Lower lobe of right lung (tissue), 2 donors: ENCODE measurements at regions not wholly inside any gene's neighbourhood (a gene's known extent, or its start where the extent isn't known, plus 50 kb on each side); places are given as distances from the start of the nearest gene placed in this dataset.

Experiments
- ATAC-seq, 2 donors: fragments of 200-7000 bp; cut with Tn5 transposase; one replicate each; pipeline ENCODE4 v1.9.1; 2020 to 2022; ENCODE audit warnings: mild to moderate bottlenecking in 2 of 2, moderate library complexity in 2 of 2
- DNase-seq: peaks from one replicate; pipeline ENCODE4 v3.0.0-alpha.2; 2020
- H3K27ac ChIP-seq: fragments of 200-600 bp; one replicate; pipeline ENCODE4 v1.8.0; 2022
- H3K27me3 ChIP-seq: fragments of 200-600 bp; one replicate; pipeline ENCODE4 v1.8.0; 2022; ENCODE audit warnings: low read depth
- H3K36me3 ChIP-seq: fragments of 200-600 bp; one replicate; pipeline ENCODE4 v1.8.0; 2022; ENCODE audit warnings: mild to moderate bottlenecking
- H3K4me1 ChIP-seq: fragments of 200-600 bp; one replicate; pipeline ENCODE4 v1.8.0; 2022
- H3K4me3 ChIP-seq: fragments of 200-600 bp; one replicate; pipeline ENCODE4 v1.8.0; 2022; ENCODE audit warnings: mild to moderate bottlenecking
- H3K9me3 ChIP-seq: fragments of 200-600 bp; one replicate; pipeline ENCODE4 v1.8.0; 2022
- CTCF ChIP-seq: fragments of 200-600 bp; IDR thresholded peaks from one replicate; pipeline ENCODE4 v1.8.0; 2022; ENCODE audit warnings: antibody characterized with exemption, mild to moderate bottlenecking
- intact Hi-C: fragments of 100-400 bp; cut with DNase I; formaldehyde crosslinking; loops from one replicate; pipeline ENCODE4 v1.11.0; 2022
- donor health status: DM: no; HTN: yes; CAD: no; lungs with severe emphysema.

GRCh38 chr5:160940725-160941124 is 88.7 kb upstream of the ATP10B start:
- TF ChIP-seq CTCF = no peak
- Histone ChIP-seq H3K4me1 (no peaks in the 10 kb centered on the region), H3K9me3 (no peaks in the 10 kb centered on the region), H3K4me3 (no peak overlapping the region), H3K27ac (no peak overlapping the region), H3K36me3 (no peaks in the 10 kb centered on the region), H3K27me3 (no peaks in the 10 kb centered on the region)
- ATAC-seq = no peak
- DNase-seq = no peak
- intact Hi-C loops = no loop called here

DNA sequence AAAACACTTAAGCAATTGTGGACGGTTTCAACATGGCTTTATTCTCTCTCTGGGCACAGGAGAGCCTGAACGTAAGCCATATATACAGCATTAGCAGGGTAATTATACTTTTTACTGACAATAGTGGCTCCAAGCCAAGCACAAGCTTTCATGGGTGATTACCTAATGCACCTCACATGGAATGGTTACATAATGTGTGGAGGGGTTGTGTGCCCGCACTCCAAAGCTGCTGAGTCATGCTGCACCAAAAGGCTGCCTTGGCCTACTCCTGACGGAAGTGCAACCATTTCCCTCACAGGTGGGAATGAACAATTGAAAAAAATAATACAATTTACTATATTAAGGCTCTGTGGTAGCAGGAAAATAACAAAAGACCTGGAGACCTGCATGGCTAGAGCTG is 86.5 kb upstream of the ATP10B start:
- intact Hi-C loops = no loop called here
- no peaks in the 10 kb centered on the region for H3K9me3 ChIP-seq
- H3K36me3 ChIP-seq = no peaks in the 10 kb centered on the region
- TF ChIP-seq CTCF = no peak
- DNase-seq (peak; percentile 74), ATAC-seq (peak; percentile 87 to 94)
- peak overlapping the region; percentile 38 for H3K27ac ChIP-seq
- H3K4me1 ChIP-seq = no peaks in the 10 kb centered on the region
- H3K27me3 ChIP-seq = no peaks in the 10 kb centered on the region
- no peak overlapping the region for H3K4me3 ChIP-seq

- Histone ChIP-seq H3K9me3 (no peaks in the 10 kb centered on the region), H3K27ac (no peak overlapping the region), H3K4me3 (no peak overlapping the region), H3K36me3 (no peaks in the 10 kb centered on the region), H3K4me1 (no peaks in the 10 kb centered on the region), H3K27me3 (no peaks in the 10 kb centered on the region)
- ATAC-seq (no peak), DNase-seq (no peak)
- intact Hi-C loops = no loop called here
- no peak for TF ChIP-seq CTCF
These were observed 85.6 kb upstream of the ATP10B start for GRCh38 chr5:160937570-160937969.

GRCh38 chr5:160935776-160936175 is 83.8 kb upstream of the ATP10B start:
- Histone ChIP-seq H3K4me1 (no peaks in the 10 kb centered on the region), H3K27ac (no peak overlapping the region), H3K4me3 (no peak overlapping the region), H3K36me3 (no peaks in the 10 kb centered on the region), H3K9me3 (no peaks in the 10 kb centered on the region), H3K27me3 (no peaks in the 10 kb centered on the region)
- no peak for DNase-seq
- TF ChIP-seq CTCF = no peak
- ATAC-seq = no peak
- intact Hi-C loops = no loop called here

- DNase-seq (no peak), ATAC-seq (no peak)
- H3K9me3 ChIP-seq = no peaks in the 10 kb centered on the region
- H3K27me3 ChIP-seq = no peaks in the 10 kb centered on the region
- no peak overlapping the region for H3K4me3 ChIP-seq
- no peaks in the 10 kb centered on the region for H3K36me3 ChIP-seq
- TF ChIP-seq CTCF = no peak
- intact Hi-C loops = no loop called here
- H3K4me1 ChIP-seq = peaks cover 21% of the 10 kb centered on the region
- no peak overlapping the region for H3K27ac ChIP-seq
These were observed 79.3 kb upstream of the ATP10B start for GRCh38 chr5:160931283-160931682.

GRCh38 chr5:160930406-160930805 is 78.4 kb upstream of the ATP10B start:
- H3K27me3 ChIP-seq = no peaks in the 10 kb centered on the region
- DNase-seq (no peak), ATAC-seq (peak in 1 of 2 donors; percentile 32)
- no peak overlapping the region for H3K27ac ChIP-seq
- no peak overlapping the region for H3K4me3 ChIP-seq
- H3K9me3 ChIP-seq = no peaks in the 10 kb centered on the region
- TF ChIP-seq CTCF = no peak
- intact Hi-C loops = no loop called here
- no peaks in the 10 kb centered on the region for H3K36me3 ChIP-seq
- peaks cover 22% of the 10 kb centered on the region for H3K4me1 ChIP-seq
